ENCODE measurements at regions not wholly inside any gene's neighbourhood (a gene's known extent, or its start where the extent isn't known, plus 50 kb on each side); places are given as distances from the start of the nearest gene placed in this dataset.
"Not testable (repeated sequence)": the region's sequence is repeated elsewhere in the genome, so short reads cannot be mapped to it uniquely, and the experiment has no call there.

- Histone ChIP-seq H4K20me1 (ENCODE audit: control insufficient read depth, extremely low read depth, insufficient read depth, low read length) (no peaks in the 10 kb centered on the region), H3K4me2 (ENCODE audit: extremely low read depth, insufficient read depth, low read length) (no peak overlapping the region), H3K36me3 (ENCODE audit: control insufficient read depth, insufficient read depth, low read length) (no peaks in the 10 kb centered on the region), H3K9me3 (ENCODE audit: control insufficient read depth, insufficient read depth, low read depth, low read length) (no peaks in the 10 kb centered on the region), H3K79me2 (ENCODE audit: control insufficient read depth, insufficient read depth, low read length) (no peaks in the 10 kb centered on the region), H2AFZ (ENCODE audit: low read length) (no peak overlapping the region), H3K27ac (ENCODE audit: insufficient read depth, low read length) (no peak overlapping the region), H3K4me1 (ENCODE audit: control insufficient read depth, extremely low read depth, insufficient read depth, low read length) (no peaks in the 10 kb centered on the region), H3K4me3 (replicated peaks in 1 of 4; ENCODE audit: control extremely low read depth in 1 of 4, insufficient read depth in 1 of 4, low read depth in 3 of 4, low read length in 4 of 4) (no peak overlapping the region), H3K27me3 (ENCODE audit: control insufficient read depth, insufficient read depth, low read length) (no peaks in the 10 kb centered on the region), H3K9ac (ENCODE audit: insufficient read depth, low read length) (no peak overlapping the region)
- DNase-seq (ENCODE audit: low read depth in 2 of 2), result no peak
- TF ChIP-seq CTCF (conservative IDR thresholded peaks at IDR 0.05 in 1 of 2, IDR thresholded peaks at IDR 0.05 in 1 of 2; ENCODE audit: low read depth in 1 of 2, low read length in 2 of 2) (no peak), EZH2 (IDR thresholded peaks at IDR 0.05; ENCODE audit: low read length, missing control alignments) (no peak)
Observed at GRCh38 chr4:33825685-33826084, 2418.6 kb downstream of the ARAP2 start.

- DNase-seq (ENCODE audit: low read depth in 2 of 2), result peak in 1 of 2 donors; percentile 8
- H3K27ac ChIP-seq (ENCODE audit: insufficient read depth, low read length); H3K9me3 ChIP-seq (ENCODE audit: control insufficient read depth, insufficient read depth, low read depth, low read length); H3K4me1 ChIP-seq (ENCODE audit: control insufficient read depth, extremely low read depth, insufficient read depth, low read length); H3K27me3 ChIP-seq (ENCODE audit: control insufficient read depth, insufficient read depth, low read length); H4K20me1 ChIP-seq (ENCODE audit: control insufficient read depth, extremely low read depth, insufficient read depth, low read length); H3K36me3 ChIP-seq (ENCODE audit: control insufficient read depth, insufficient read depth, low read length); H3K4me3 ChIP-seq (replicated peaks in 1 of 4; ENCODE audit: control extremely low read depth in 1 of 4, insufficient read depth in 1 of 4, low read depth in 3 of 4, low read length in 4 of 4); H3K9ac ChIP-seq (ENCODE audit: insufficient read depth, low read length); H3K79me2 ChIP-seq (ENCODE audit: control insufficient read depth, insufficient read depth, low read length); H2AFZ ChIP-seq (ENCODE audit: low read length); H3K4me2 ChIP-seq (ENCODE audit: extremely low read depth, insufficient read depth, low read length): not testable (repeated sequence)
Observed at GRCh38 chr4:33829356-33829755, 2415.0 kb downstream of the ARAP2 start.

GRCh38 chr4:33831442-33832066 is 2412.8 kb downstream of the ARAP2 start:
- peak; percentile 31 to 70 for DNase-seq (ENCODE audit: low read depth in 2 of 2)
- no peak overlapping the region for H2AFZ ChIP-seq (ENCODE audit: low read length)
- no peaks in the 10 kb centered on the region for H3K4me1 ChIP-seq (ENCODE audit: control insufficient read depth, extremely low read depth, insufficient read depth, low read length)
- no peak overlapping the region for H3K27ac ChIP-seq (ENCODE audit: insufficient read depth, low read length)
- TF ChIP-seq EZH2 (IDR thresholded peaks at IDR 0.05; ENCODE audit: low read length, missing control alignments), result no peak
- TF ChIP-seq CTCF (conservative IDR thresholded peaks at IDR 0.05 in 1 of 2, IDR thresholded peaks at IDR 0.05 in 1 of 2; ENCODE audit: low read depth in 1 of 2, low read length in 2 of 2), result no peak
- H3K27me3 ChIP-seq (ENCODE audit: control insufficient read depth, insufficient read depth, low read length), result no peaks in the 10 kb centered on the region
- no peaks in the 10 kb centered on the region for H3K79me2 ChIP-seq (ENCODE audit: control insufficient read depth, insufficient read depth, low read length)
- no peaks in the 10 kb centered on the region for H3K36me3 ChIP-seq (ENCODE audit: control insufficient read depth, insufficient read depth, low read length)
- H3K4me2 ChIP-seq (ENCODE audit: extremely low read depth, insufficient read depth, low read length), result no peak overlapping the region
- no peak overlapping the region for H3K9ac ChIP-seq (ENCODE audit: insufficient read depth, low read length)
- no peaks in the 10 kb centered on the region for H4K20me1 ChIP-seq (ENCODE audit: control insufficient read depth, extremely low read depth, insufficient read depth, low read length)
- no peak overlapping the region for H3K4me3 ChIP-seq (replicated peaks in 1 of 4; ENCODE audit: control extremely low read depth in 1 of 4, insufficient read depth in 1 of 4, low read depth in 3 of 4, low read length in 4 of 4)
- no peaks in the 10 kb centered on the region for H3K9me3 ChIP-seq (ENCODE audit: control insufficient read depth, insufficient read depth, low read depth, low read length)

- H3K9me3 ChIP-seq (ENCODE audit: control insufficient read depth, insufficient read depth, low read depth, low read length); H3K4me2 ChIP-seq (ENCODE audit: extremely low read depth, insufficient read depth, low read length); H3K27ac ChIP-seq (ENCODE audit: insufficient read depth, low read length); H2AFZ ChIP-seq (ENCODE audit: low read length); H4K20me1 ChIP-seq (ENCODE audit: control insufficient read depth, extremely low read depth, insufficient read depth, low read length); H3K36me3 ChIP-seq (ENCODE audit: control insufficient read depth, insufficient read depth, low read length); H3K27me3 ChIP-seq (ENCODE audit: control insufficient read depth, insufficient read depth, low read length); H3K4me1 ChIP-seq (ENCODE audit: control insufficient read depth, extremely low read depth, insufficient read depth, low read length); H3K79me2 ChIP-seq (ENCODE audit: control insufficient read depth, insufficient read depth, low read length); H3K4me3 ChIP-seq (replicated peaks in 1 of 4; ENCODE audit: control extremely low read depth in 1 of 4, insufficient read depth in 1 of 4, low read depth in 3 of 4, low read length in 4 of 4); H3K9ac ChIP-seq (ENCODE audit: insufficient read depth, low read length): not testable (repeated sequence)
- DNase-seq (ENCODE audit: low read depth in 2 of 2), result peak; percentile 84 to 86
Observed at GRCh38 chr4:33835764-33836163, 2408.6 kb downstream of the ARAP2 start.

Measured in fibroblast of lung (primary cell).